IMR-90 (cell line): ENCODE measurements at regions not wholly inside any gene's neighbourhood (a gene's known extent, or its start where the extent isn't known, plus 50 kb on each side); places are given as distances from the start of the nearest gene placed in this dataset.

Experiments
- ATAC-seq: fragments of 200-7000 bp; cut with Tn5 transposase; 2 replicates; pipeline ENCODE4 v1.9.1; 2020; ENCODE audit warnings: low read depth, mild to moderate bottlenecking, moderate library complexity
- BruUV-seq: library from RNA; stranded (reverse); fragments of 400-500 nt; replicated peaks from 2 replicates; lab custom pipeline; 2021; lab: Mats Ljungman, UMichigan
- CTCF ChIA-PET: fragments of 300-600 bp; formaldehyde crosslinking; extraction: SDS; loops from one replicate; lab custom pipeline; 2021; ENCODE audit warnings: antibody characterized with exemption; lab: Yijun Ruan, JAX
- POLR2A ChIA-PET: fragments of 300-600 bp; sonication (Branson Sonifier 250); formaldehyde crosslinking; loops from one replicate; lab custom pipeline; 2022; ENCODE audit warnings: antibody characterized with exemption; ENCODE audit not compliant: unreplicated experiment; lab: Charles Lee
- DNase-seq: peaks from one replicate; pipeline ENCODE4 v3.0.0; 2013
- H2AFZ ChIP-seq: replicated peaks from 2 replicates; pipeline ENCODE3; 2013; ENCODE audit warnings: low read length, mild to moderate bottlenecking; ENCODE audit not compliant: poor library complexity
- H2AK5ac ChIP-seq: 2 replicates; pipeline ENCODE4 v1.6.1; 2013; ENCODE audit warnings: low read depth, low read length, inconsistent platforms
- H2AK9ac ChIP-seq: replicated peaks from 2 replicates; pipeline ENCODE3; 2013; ENCODE audit warnings: mild to moderate bottlenecking, low read depth, low read length, moderate library complexity; ENCODE audit not compliant: poor library complexity
- H2BK120ac ChIP-seq: 2 replicates; pipeline ENCODE4 v1.6.1; 2013; ENCODE audit warnings: low read depth, low read length, inconsistent platforms
- H2BK15ac ChIP-seq: 3 replicates; pipeline ENCODE4 v1.6.1; 2013; ENCODE audit warnings: low read depth, low read length, inconsistent platforms
- H2BK20ac ChIP-seq: 2 replicates; pipeline ENCODE4 v1.6.1; 2013; ENCODE audit warnings: low read depth, mild to moderate bottlenecking, inconsistent platforms, low read length, moderate library complexity
- H2BK5ac ChIP-seq: 2 replicates; pipeline ENCODE4 v1.6.1; 2013; ENCODE audit warnings: mild to moderate bottlenecking, low read depth, low read length, inconsistent platforms; ENCODE audit not compliant: poor library complexity, severe bottlenecking
- H3K14ac ChIP-seq: replicated peaks from 2 replicates; pipeline ENCODE4 v1.6.1; 2013; ENCODE audit warnings: low read depth, low read length, inconsistent platforms
- H3K18ac ChIP-seq: 2 replicates; pipeline ENCODE4 v1.6.1; 2013; ENCODE audit warnings: low read depth, low read length, control low read depth
- H3K23ac ChIP-seq: 2 replicates; pipeline ENCODE4 v1.6.1; 2013; ENCODE audit warnings: low read depth, low read length, inconsistent platforms
- H3K27ac ChIP-seq: 2 replicates; pipeline ENCODE4 v1.5.1; 2013; ENCODE audit warnings: mild to moderate bottlenecking, control low read depth, low read length; ENCODE audit not compliant: insufficient read depth
- H3K27me3 ChIP-seq: 2 replicates; pipeline ENCODE4 v1.6.1; 2013; ENCODE audit warnings: low read length; ENCODE audit not compliant: control insufficient read depth, insufficient read depth
- H3K36me3 ChIP-seq: 2 replicates; pipeline ENCODE4 v1.6.1; 2013; ENCODE audit warnings: low read length, mixed read lengths; ENCODE audit not compliant: control insufficient read depth, insufficient read depth
- H3K4ac ChIP-seq: 2 replicates; pipeline ENCODE4 v1.6.1; 2013; ENCODE audit warnings: low read depth, low read length, inconsistent platforms
- H3K4me1 ChIP-seq: 2 replicates; pipeline ENCODE4 v1.6.1; 2013; ENCODE audit warnings: low read length, mixed read lengths; ENCODE audit not compliant: control insufficient read depth, insufficient read depth
- H3K4me2 ChIP-seq: 2 replicates; pipeline ENCODE4 v1.6.1; 2013; ENCODE audit warnings: low read depth, mild to moderate bottlenecking, control low read depth, low read length, moderate library complexity
- H3K4me3 ChIP-seq: 2 replicates; pipeline ENCODE4 v1.5.1; 2013; ENCODE audit warnings: low read depth, mild to moderate bottlenecking, control low read depth, low read length, moderate library complexity; ENCODE audit not compliant: insufficient read depth
- H3K56ac ChIP-seq: 2 replicates; pipeline ENCODE4 v1.6.1; 2013; ENCODE audit warnings: low read length, inconsistent platforms; ENCODE audit not compliant: insufficient read depth; ENCODE audit errors: extremely low read depth
- H3K79me1 ChIP-seq, 2 experiments: 2 replicates each; pipeline ENCODE4 v1.6.1; 2013; ENCODE audit warnings: low read length in 2 of 2, inconsistent platforms in 1 of 2, low read depth in 1 of 2
- H3K9ac ChIP-seq: 2 replicates; pipeline ENCODE4 v1.6.1; 2013; ENCODE audit warnings: low read depth, low read length, control low read depth
- H3K9me1 ChIP-seq: 2 replicates; pipeline ENCODE4 v1.6.1; 2013; ENCODE audit warnings: low read length, inconsistent platforms; ENCODE audit not compliant: insufficient read depth
- H3K9me3 ChIP-seq: 2 replicates; pipeline ENCODE4 v1.6.1; 2013; ENCODE audit warnings: low read length; ENCODE audit not compliant: control insufficient read depth, insufficient read depth
- H4K20me1 ChIP-seq: 2 replicates; pipeline ENCODE4 v1.6.1; 2013; ENCODE audit warnings: low read length, inconsistent platforms; ENCODE audit not compliant: insufficient read depth
- H4K5ac ChIP-seq: 2 replicates; pipeline ENCODE4 v1.6.1; 2013; ENCODE audit warnings: mild to moderate bottlenecking, low read depth, low read length, control low read depth
- H4K8ac ChIP-seq, 2 experiments: 2 replicates each; pipeline ENCODE4 v1.6.1; 2013; ENCODE audit warnings: low read depth in 2 of 2, low read length in 2 of 2, control low read depth in 1 of 2, inconsistent platforms in 1 of 2
- H4K91ac ChIP-seq: 2 replicates; pipeline ENCODE4 v1.6.1; 2013; ENCODE audit warnings: low read depth, low read length, inconsistent platforms; ENCODE audit not compliant: insufficient read depth
- BHLHE40 ChIP-seq: fragments of 150-350 bp; IDR thresholded peaks from 2 replicates; pipeline ENCODE4 v1.6.1; 2016; ENCODE audit warnings: mild to moderate bottlenecking, low read depth, low read length
- CEBPB ChIP-seq: IDR thresholded peaks from 2 replicates; pipeline ENCODE4 v1.6.1; 2012; ENCODE audit warnings: low read depth, low read length, improper control_type of control experiment
- CHD1 ChIP-seq: IDR thresholded peaks from 2 replicates; pipeline ENCODE4 v1.6.1; 2012; ENCODE audit warnings: low read depth, low read length, improper control_type of control experiment
- CTCF ChIP-seq: conservative IDR thresholded peaks from 2 replicates; pipeline ENCODE4 v1.5.1; 2012; ENCODE audit warnings: mild to moderate bottlenecking, low read depth, low read length, improper control_type of control experiment
- MAFK ChIP-seq: IDR thresholded peaks from 2 replicates; pipeline ENCODE4 v1.6.1; 2012; ENCODE audit warnings: low read depth, low read length, improper control_type of control experiment
- MAZ ChIP-seq: IDR thresholded peaks from 2 replicates; pipeline ENCODE4 v1.6.1; 2012; ENCODE audit warnings: low read depth, mild to moderate bottlenecking, low read length, improper control_type of control experiment, moderate library complexity, borderline replicate concordance
- MXI1 ChIP-seq: IDR thresholded peaks from 2 replicates; pipeline ENCODE4 v1.6.1; 2012; ENCODE audit warnings: low read depth, mild to moderate bottlenecking, low read length, moderate library complexity, borderline replicate concordance
- NFE2L2 ChIP-seq: fragments of 150-350 bp; IDR thresholded peaks from 2 replicates; pipeline ENCODE4 v1.6.1; 2016; ENCODE audit warnings: low read depth, mild to moderate bottlenecking, low read length
- POLR2A ChIP-seq: IDR thresholded peaks from 2 replicates; pipeline ENCODE4 v1.6.1; 2012; ENCODE audit warnings: mild to moderate bottlenecking, low read depth, low read length
- RAD21 ChIP-seq: IDR thresholded peaks from 2 replicates; pipeline ENCODE4 v1.6.1; 2012; ENCODE audit warnings: low read length, improper control_type of control experiment
- RCOR1 ChIP-seq: IDR thresholded peaks from 2 replicates; pipeline ENCODE4 v1.6.1; 2012; ENCODE audit warnings: mild to moderate bottlenecking, low read length, improper control_type of control experiment; ENCODE audit not compliant: insufficient replicate concordance
- RFX5 ChIP-seq: IDR thresholded peaks from 2 replicates; pipeline ENCODE4 v1.8.0; 2012; ENCODE audit warnings: low read depth, mild to moderate bottlenecking, low read length, moderate library complexity
- USF2 ChIP-seq: fragments of 150-350 bp; IDR thresholded peaks from 2 replicates; pipeline ENCODE4 v1.6.1; 2017; ENCODE audit warnings: mild to moderate bottlenecking, antibody characterized with exemption, low read length, low read depth
- WGBS, 2 experiments: methylation state at CpG; one replicate each; pipeline versions ENCODE4 v1.1.5 to v1.1.7; 2013; ENCODE audit warnings: missing lambda C conversion rate in 2 of 2; ENCODE audit not compliant: insufficient read length in 1 of 2; ENCODE audit errors: extremely low coverage in 2 of 2; 5-methylcytosine and 5-hydroxymethylcytosine counted together
- dilution Hi-C: fragments of 300-500 bp; cut with HindIII; formaldehyde crosslinking; loops from one replicate; pipeline ENCODE4 v1.14.3; 2018; ENCODE audit warnings: low sequenced_read_pairs; ENCODE audit not compliant: unreplicated experiment
- in situ Hi-C: fragments of 300-500 bp; cut with MboI; formaldehyde crosslinking; loops from 3 replicates; pipeline ENCODE4 v1.14.3; 2019; ENCODE audit warnings: low sequenced_read_pairs, inconsistent platforms, mixed read lengths
- intact Hi-C: fragments of 100-400 bp; cut with micrococcal nuclease; formaldehyde crosslinking; loops from 2 replicates; pipeline ENCODE4 v1.10.0; 2022

- 11% methylated on average over 1 of the region's 1 CpG; no CpG with 5 or more reads in 1 of the 2 experiments for WGBS, 2 experiments
- H3K9ac ChIP-seq = no peak overlapping the region
- H3K9me1 ChIP-seq = no peaks in the 10 kb centered on the region
- H3K4ac ChIP-seq = no peak overlapping the region
- H3K56ac ChIP-seq = no peak overlapping the region
- H3K79me1 ChIP-seq = no peaks in the 10 kb centered on the region
- H3K4me1 ChIP-seq = no peaks in the 10 kb centered on the region
- no peak overlapping the region for H2AFZ ChIP-seq
- CTCF ChIA-PET = no interaction called here
- no peak overlapping the region for H4K5ac ChIP-seq
- no TSS peak for BruUV-seq
- H3K18ac ChIP-seq = no peak overlapping the region
- H3K9me3 ChIP-seq = peaks cover 4% of the 10 kb centered on the region; the same call in 1 of the 2 replicates
- H2AK9ac ChIP-seq = no peak overlapping the region
- no peak overlapping the region for H2BK5ac ChIP-seq
- H3K4me2 ChIP-seq = no peak overlapping the region
- no peak overlapping the region for H3K27ac ChIP-seq
- H3K27me3 ChIP-seq = no peaks in the 10 kb centered on the region
- DNase-seq (no peak), ATAC-seq (no peak)
- POLR2A ChIA-PET = no interaction called here
- no peak overlapping the region for H2BK120ac ChIP-seq
- intact Hi-C loops = no loop called here
- H3K14ac ChIP-seq = no peak overlapping the region
- in situ Hi-C loops = no loop called here
- TF ChIP-seq CEBPB (no peak), MAZ (no peak), RAD21 (no peak), MAFK (no peak), RFX5 (no peak), MXI1 (no peak), BHLHE40 (no peak), POLR2A (no peak), CHD1 (no peak), NFE2L2 (no peak), RCOR1 (no peak), USF2 (no peak), CTCF (no peak)
- no peak overlapping the region for H4K91ac ChIP-seq
- dilution Hi-C loops = no loop called here
- no peak overlapping the region for H3K23ac ChIP-seq
- no peaks in the 10 kb centered on the region for H4K20me1 ChIP-seq
- no peaks in the 10 kb centered on the region for H3K36me3 ChIP-seq
- no peak overlapping the region for H2BK15ac ChIP-seq
- no peak overlapping the region for H4K8ac ChIP-seq
- H2AK5ac ChIP-seq = no peak overlapping the region
- no peak overlapping the region for H3K4me3 ChIP-seq
- H2BK20ac ChIP-seq = no peak overlapping the region
These were observed 1265.1 kb upstream of the CDH8 start for GRCh38 chr16:63301349-63301748.
